Body of pancreas (tissue), 4 donors: ENCODE measurements at regions not wholly inside any gene's neighbourhood (a gene's known extent, or its start where the extent isn't known, plus 50 kb on each side); places are given as distances from the start of the nearest gene placed in this dataset.
"Not testable (repeated sequence)": the region's sequence is repeated elsewhere in the genome, so short reads cannot be mapped to it uniquely, and the experiment has no call there.

Experiments used
- ATAC-seq: fragments of 150-250 bp; one replicate; pipeline ENCODE4 v1.9.1; 2016
- DNase-seq, 4 donors: peaks; one replicate each; pipeline ENCODE4 v3.0.0-alpha.2; 2019
- H3K27ac ChIP-seq, 4 donors: fragments of 200-600 bp; sonication (generic); 1 replicate in 3 of 4; 2 replicates in 1 of 4; pipeline versions ENCODE4 v1.5.1 to v1.6.1; 2016 to 2019; ENCODE audit warnings: mild to moderate bottlenecking in 1 of 4, mixed read lengths in 1 of 4, moderate library complexity in 1 of 4
- H3K27me3 ChIP-seq, 2 donors: fragments of 200-600 bp; sonication (generic); one replicate each; pipeline ENCODE4 v1.6.0; 2016; ENCODE audit warnings: mild to moderate bottlenecking in 1 of 2
- H3K36me3 ChIP-seq, 2 donors: fragments of 200-600 bp; sonication (generic); replicated peaks in 1 of 2; 2 replicates each; pipeline ENCODE4 v1.5.1; 2016; ENCODE audit warnings: low read depth in 2 of 2; ENCODE audit not compliant: insufficient read depth in 1 of 2
- H3K4me1 ChIP-seq: fragments of 200-600 bp; sonication (generic); one replicate; pipeline ENCODE4 v1.6.0; 2016
- H3K4me3 ChIP-seq, 2 donors: fragments of 200-600 bp; sonication (generic); 1 replicate in 1 of 2; 2 replicates in 1 of 2; pipeline ENCODE4 v1.5.1; 2016 to 2019
- H3K9me3 ChIP-seq, 3 donors: fragments of 200-600 bp; sonication (generic); 1 replicate in 2 of 3; 2 replicates in 1 of 3; pipeline ENCODE4 v1.5.1; 2016
- POLR2A ChIP-seq, 3 donors: fragments of 450-650 bp; IDR thresholded peaks; one replicate each; pipeline ENCODE4 v1.6.1; 2016; ENCODE audit warnings: antibody characterized with exemption in 3 of 3, mild to moderate bottlenecking in 2 of 3
- WGBS, 2 donors: methylation state at CpG; one replicate each; pipeline ENCODE4 v1.1.5; 2017; 5-methylcytosine and 5-hydroxymethylcytosine counted together
- intact Hi-C: fragments of 100-400 bp; cut with DNase I; formaldehyde crosslinking; loops from one replicate; pipeline ENCODE4 v1.15.1; 2023
- TF ChIP-seq, protein P1 (sequence below), 7 experiments: fragments of 450-650 bp in 4 of 7; fragments of 200-600 bp in 3 of 7; sonication (generic) in 3 of 7; IDR thresholded peaks; one replicate each; pipeline ENCODE4 v1.5.1; 2016 to 2019; ENCODE audit warnings: antibody characterized with exemption in 7 of 7

DNA sequence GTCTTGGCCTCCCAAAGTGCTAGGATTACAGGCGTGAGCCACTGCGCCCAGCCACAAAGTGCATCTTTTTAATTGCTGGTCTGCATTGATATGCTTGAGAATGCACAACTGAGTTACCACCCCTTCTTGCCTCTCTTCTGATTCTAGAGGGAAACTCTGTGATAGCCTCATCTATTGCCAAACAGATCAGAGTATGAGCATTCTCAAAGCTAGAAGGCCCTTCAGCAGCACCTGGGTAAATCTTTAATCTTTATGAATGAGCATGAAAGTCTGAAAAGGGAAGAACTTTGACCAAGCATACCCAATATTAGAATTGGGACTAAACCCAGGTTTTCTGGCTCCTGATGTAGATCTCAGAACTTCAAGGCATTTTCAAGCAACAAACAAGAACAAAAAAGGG, 298.3 kb upstream of the TNC start:
- Histone ChIP-seq H3K9me3 (no peaks in the 10 kb centered on the region), H3K4me3 (no peak overlapping the region), H3K27ac (no peak overlapping the region), H3K36me3 (no peaks in the 10 kb centered on the region), H3K27me3 (no peaks in the 10 kb centered on the region), H3K4me1 (no peaks in the 10 kb centered on the region)
- no peak for TF ChIP-seq POLR2A (IDR thresholded peaks at IDR 0.05)
- TF ChIP-seq, protein P1, sequence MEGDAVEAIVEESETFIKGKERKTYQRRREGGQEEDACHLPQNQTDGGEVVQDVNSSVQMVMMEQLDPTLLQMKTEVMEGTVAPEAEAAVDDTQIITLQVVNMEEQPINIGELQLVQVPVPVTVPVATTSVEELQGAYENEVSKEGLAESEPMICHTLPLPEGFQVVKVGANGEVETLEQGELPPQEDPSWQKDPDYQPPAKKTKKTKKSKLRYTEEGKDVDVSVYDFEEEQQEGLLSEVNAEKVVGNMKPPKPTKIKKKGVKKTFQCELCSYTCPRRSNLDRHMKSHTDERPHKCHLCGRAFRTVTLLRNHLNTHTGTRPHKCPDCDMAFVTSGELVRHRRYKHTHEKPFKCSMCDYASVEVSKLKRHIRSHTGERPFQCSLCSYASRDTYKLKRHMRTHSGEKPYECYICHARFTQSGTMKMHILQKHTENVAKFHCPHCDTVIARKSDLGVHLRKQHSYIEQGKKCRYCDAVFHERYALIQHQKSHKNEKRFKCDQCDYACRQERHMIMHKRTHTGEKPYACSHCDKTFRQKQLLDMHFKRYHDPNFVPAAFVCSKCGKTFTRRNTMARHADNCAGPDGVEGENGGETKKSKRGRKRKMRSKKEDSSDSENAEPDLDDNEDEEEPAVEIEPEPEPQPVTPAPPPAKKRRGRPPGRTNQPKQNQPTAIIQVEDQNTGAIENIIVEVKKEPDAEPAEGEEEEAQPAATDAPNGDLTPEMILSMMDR (IDR thresholded peaks at IDR 0.05): no peak
- WGBS, 2 donors: 57 to 64% methylated on average over 2 of the region's 2 CpGs
- ATAC-seq (no peak), DNase-seq (no peak)
- intact Hi-C loops: no loop called here

DNA sequence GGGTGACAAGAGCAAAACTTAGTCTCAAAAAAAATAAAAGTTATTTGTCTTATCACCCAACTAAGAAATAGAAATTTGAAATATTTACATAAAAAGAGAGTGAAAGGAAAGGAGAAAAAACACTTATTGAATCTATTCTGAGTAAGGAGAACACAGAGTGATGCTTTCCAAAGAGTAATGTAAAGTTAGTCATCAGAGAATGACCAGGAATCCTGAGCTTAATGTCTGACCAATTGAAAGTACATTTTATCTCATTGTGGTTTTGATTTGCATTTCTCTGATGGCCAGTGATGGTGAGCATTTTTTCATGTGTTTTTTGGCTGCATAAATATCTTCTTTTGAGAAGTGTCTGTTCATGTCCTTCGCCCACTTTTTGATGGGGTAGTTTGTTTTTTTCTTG, 300.2 kb upstream of the TNC start:
- ATAC-seq: not testable (repeated sequence)

DNA sequence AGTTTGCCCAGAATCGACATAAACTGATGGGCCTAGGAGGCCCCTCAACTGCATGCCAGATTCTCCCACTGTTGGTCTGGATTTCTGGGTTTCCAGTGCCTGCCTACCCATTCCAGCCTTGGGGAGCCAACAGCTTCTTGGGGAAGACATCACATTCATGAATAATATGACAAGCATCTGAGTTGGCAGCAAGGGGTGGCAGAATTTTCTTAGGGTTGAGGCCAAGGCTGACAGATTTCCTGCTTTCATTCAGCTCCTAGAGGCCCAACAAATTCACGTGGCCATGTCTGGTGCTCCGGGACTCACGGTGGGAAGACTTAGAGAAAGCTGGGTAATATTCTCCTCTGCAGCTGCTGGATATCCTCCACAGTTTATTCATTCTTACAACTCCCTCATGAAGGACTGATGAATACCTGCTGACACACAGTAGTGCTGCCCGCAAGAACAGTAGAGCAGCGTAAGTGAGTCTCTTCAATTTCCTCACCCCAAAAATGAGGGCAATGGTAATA, 305.0 kb upstream of the TNC start:
- peaks cover 0 to 10% (median 0%) of the 10 kb centered on the region in 3 donors for H3K9me3 ChIP-seq
- H3K4me3 ChIP-seq: no peak overlapping the region
- TF ChIP-seq, protein P1 (IDR thresholded peaks at IDR 0.05): no peak
- no peak for TF ChIP-seq POLR2A (IDR thresholded peaks at IDR 0.05)
- H3K27ac ChIP-seq: no peak overlapping the region
- DNase-seq (no peak), ATAC-seq (no peak)
- intact Hi-C loops: no loop called here
- H3K4me1 ChIP-seq: no peaks in the 10 kb centered on the region
- 74% methylated on average over 6 of the region's 6 CpGs for WGBS, 2 donors
- no peaks in the 10 kb centered on the region for H3K36me3 ChIP-seq
- no peaks in the 10 kb centered on the region for H3K27me3 ChIP-seq

More for the DNA sequence above, 300.2 kb upstream of the TNC start:
- H3K4me3 ChIP-seq, H3K4me1 ChIP-seq, H3K9me3 ChIP-seq, H3K36me3 ChIP-seq, H3K27me3 ChIP-seq, DNase-seq, H3K27ac ChIP-seq, intact Hi-C loops: not testable (repeated sequence)
- 36 to 82% methylated on average over 1 of the region's 1 CpG for WGBS, 2 donors

DNA sequence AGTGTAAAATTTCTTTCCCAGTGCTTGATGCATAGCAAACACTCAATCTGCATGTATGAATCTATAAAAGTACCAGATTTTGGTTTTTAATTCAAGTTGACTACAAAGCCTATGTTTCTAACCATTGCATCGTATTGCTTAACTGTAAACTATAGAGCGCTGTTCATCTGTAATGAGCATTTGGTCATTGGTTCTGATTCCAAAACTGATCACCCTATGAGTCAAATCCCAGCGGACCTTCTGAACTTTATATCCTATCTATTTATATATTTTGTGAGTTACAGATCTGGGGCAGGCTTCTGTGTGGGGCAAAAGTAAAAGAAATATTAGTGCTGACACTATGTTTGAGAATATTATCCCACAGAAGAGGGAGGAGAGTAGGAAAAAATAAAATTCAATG, 305.7 kb upstream of the TNC start:
- no peak overlapping the region for H3K4me3 ChIP-seq
- peaks cover 0 to 10% (median 0%) of the 10 kb centered on the region in 3 donors for H3K9me3 ChIP-seq
- intact Hi-C loops: no loop called here
- H3K4me1 ChIP-seq: no peaks in the 10 kb centered on the region
- 65 to 78% methylated on average over 3 of the region's 3 CpGs for WGBS, 2 donors
- H3K27ac ChIP-seq: no peak overlapping the region
- TF ChIP-seq, protein P1 (IDR thresholded peaks at IDR 0.05): no peak
- no peak for TF ChIP-seq POLR2A (IDR thresholded peaks at IDR 0.05)
- no peaks in the 10 kb centered on the region for H3K27me3 ChIP-seq
- no peaks in the 10 kb centered on the region for H3K36me3 ChIP-seq
- ATAC-seq: no peak
- no peak for DNase-seq

DNA sequence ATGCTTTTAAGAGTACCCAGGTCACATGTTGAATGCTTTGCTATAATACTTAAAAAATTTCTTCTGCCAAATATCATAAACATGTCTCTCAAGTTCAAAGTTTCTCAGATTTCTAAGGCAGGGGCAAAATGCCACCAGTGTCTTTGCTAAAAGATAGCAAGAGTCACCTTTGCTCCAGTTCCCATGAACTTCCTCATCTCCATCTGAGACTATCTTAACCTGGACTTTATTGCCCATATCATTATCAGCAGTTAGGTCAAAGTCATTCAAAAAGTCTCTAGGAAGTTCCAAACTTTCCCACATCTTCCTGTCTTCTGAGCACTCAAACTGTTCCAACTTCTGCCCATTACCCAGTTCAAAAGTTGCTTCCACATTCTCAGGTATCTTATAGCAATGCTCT, 307.6 kb upstream of the TNC start:
- no peak overlapping the region for H3K4me3 ChIP-seq
- DNase-seq (no peak), ATAC-seq (no peak)
- intact Hi-C loops: no loop called here
- H3K27me3 ChIP-seq: no peaks in the 10 kb centered on the region
- H3K9me3 ChIP-seq: peaks cover 0 to 10% (median 0%) of the 10 kb centered on the region in 3 donors
- H3K27ac ChIP-seq: no peak overlapping the region
- no peaks in the 10 kb centered on the region for H3K4me1 ChIP-seq
- no peaks in the 10 kb centered on the region for H3K36me3 ChIP-seq
- TF ChIP-seq POLR2A (IDR thresholded peaks at IDR 0.05): no peak
- TF ChIP-seq, protein P1 (IDR thresholded peaks at IDR 0.05): no peak
